Skeletal muscle tissue (tissue), 3 donors: ENCODE measurements at regions not wholly inside any gene's neighbourhood (a gene's known extent, or its start where the extent isn't known, plus 50 kb on each side); places are given as distances from the start of the nearest gene placed in this dataset.

ENCODE experiments used
- H3K27ac ChIP-seq: one replicate; pipeline ENCODE4 v1.7.0; 2013; ENCODE audit warnings: mild to moderate bottlenecking, low read depth, low read length, inconsistent platforms
- H3K27me3 ChIP-seq, 3 donors: one replicate each; pipeline ENCODE4 v1.7.0; 2013; ENCODE audit warnings: low read length in 3 of 3; ENCODE audit not compliant: control insufficient read depth in 3 of 3, insufficient read depth in 3 of 3
- H3K36me3 ChIP-seq, 3 donors: one replicate each; pipeline ENCODE4 v1.7.0; 2013; ENCODE audit warnings: low read length in 3 of 3; ENCODE audit not compliant: control insufficient read depth in 3 of 3, insufficient read depth in 3 of 3
- H3K4me1 ChIP-seq, 3 donors: one replicate each; pipeline ENCODE4 v1.7.0; 2013; ENCODE audit warnings: low read length in 3 of 3, mild to moderate bottlenecking in 3 of 3; ENCODE audit not compliant: control insufficient read depth in 3 of 3, insufficient read depth in 3 of 3
- H3K4me3 ChIP-seq, 3 donors: one replicate each; pipeline ENCODE4 v1.7.0; 2013; ENCODE audit warnings: low read length in 3 of 3
- H3K9ac ChIP-seq, 3 donors: one replicate each; pipeline ENCODE4 v1.7.0; 2013; ENCODE audit warnings: low read length in 3 of 3, mild to moderate bottlenecking in 3 of 3, moderate library complexity in 2 of 3, low read depth in 1 of 3
- H3K9me3 ChIP-seq, 3 donors: one replicate each; pipeline ENCODE4 v1.7.0; 2013; ENCODE audit warnings: low read length in 3 of 3; ENCODE audit not compliant: control insufficient read depth in 3 of 3
- donor health status: Osteomylitis.

DNA sequence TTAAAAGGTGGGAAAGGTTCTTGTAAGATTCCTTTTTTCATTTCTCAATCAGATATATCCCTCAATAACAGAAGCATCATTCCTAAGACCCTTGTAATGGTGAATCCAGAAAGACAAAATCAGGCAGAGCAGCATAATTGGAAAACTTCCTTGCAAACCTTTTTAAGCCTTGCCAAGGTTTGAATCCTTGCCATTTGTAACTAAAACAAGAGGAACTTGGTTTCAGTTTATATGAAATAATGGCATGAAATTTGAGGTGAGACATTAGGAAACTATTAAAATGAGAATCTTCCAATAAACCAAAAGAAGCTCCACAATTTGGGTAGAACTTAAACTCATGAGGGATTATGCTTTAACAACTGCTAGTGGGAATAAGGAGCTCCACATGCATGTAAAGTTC lies 384.7 kb upstream of the SMC2 start:
- Histone ChIP-seq H3K36me3 (no peaks in the 10 kb centered on the region), H3K27me3 (no peaks in the 10 kb centered on the region), H3K4me1 (no peaks in the 10 kb centered on the region), H3K4me3 (no peak overlapping the region), H3K27ac (no peak overlapping the region), H3K9me3 (peaks cover 0 to 3% (median 0%) of the 10 kb centered on the region in 3 donors), H3K9ac (no peak overlapping the region)

DNA sequence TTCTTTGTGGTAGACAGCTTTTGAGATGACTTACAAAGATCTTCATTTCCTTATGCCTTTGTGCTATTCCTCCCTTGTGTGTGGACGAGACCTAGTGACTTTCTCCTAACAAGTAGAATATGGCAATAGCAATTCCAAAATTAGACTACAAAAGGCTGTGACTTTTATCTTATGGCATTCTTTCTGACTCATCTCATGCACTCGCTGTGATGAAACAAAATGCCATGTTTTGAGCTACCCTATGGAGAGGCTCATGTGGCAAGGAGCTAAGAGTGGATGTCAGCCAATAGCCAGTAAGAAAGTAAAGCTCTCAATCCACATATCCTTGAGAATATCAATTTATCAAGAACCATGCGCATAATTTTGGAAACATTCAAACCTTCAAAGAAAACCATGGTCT lies 380.5 kb upstream of the SMC2 start:
- no peaks in the 10 kb centered on the region for H3K4me1 ChIP-seq
- H3K36me3 ChIP-seq = no peaks in the 10 kb centered on the region
- no peak overlapping the region for H3K4me3 ChIP-seq
- no peaks in the 10 kb centered on the region for H3K27me3 ChIP-seq
- no peak overlapping the region for H3K27ac ChIP-seq
- H3K9me3 ChIP-seq = peaks cover 0 to 3% (median 2%) of the 10 kb centered on the region in 3 donors
- H3K9ac ChIP-seq = no peak overlapping the region

DNA sequence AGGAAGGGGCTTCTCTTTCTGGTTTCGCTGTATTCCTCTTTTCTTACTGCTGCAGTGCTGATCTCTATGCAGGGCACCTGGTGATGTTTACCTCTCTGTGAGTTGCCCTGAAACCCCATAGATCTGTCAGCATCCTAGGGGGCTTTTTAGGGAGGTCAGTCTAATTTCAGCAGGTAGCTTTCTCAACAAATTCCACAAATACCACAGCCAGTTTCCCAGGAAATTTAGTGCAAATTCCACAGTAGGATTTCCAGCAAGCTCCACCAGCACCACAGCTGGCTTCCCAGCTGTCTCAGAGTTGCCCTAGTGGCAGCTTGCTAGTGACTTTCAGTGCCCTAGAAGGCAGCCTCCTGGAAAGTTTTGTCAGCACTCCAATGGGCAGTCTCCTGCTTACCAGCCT lies 379.1 kb upstream of the SMC2 start:
- H3K4me1 ChIP-seq = no peaks in the 10 kb centered on the region
- no peaks in the 10 kb centered on the region for H3K27me3 ChIP-seq
- no peak overlapping the region for H3K4me3 ChIP-seq
- peaks cover 0 to 3% (median 3%) of the 10 kb centered on the region in 3 donors for H3K9me3 ChIP-seq
- H3K9ac ChIP-seq = no peak overlapping the region
- no peak overlapping the region for H3K27ac ChIP-seq
- H3K36me3 ChIP-seq = no peaks in the 10 kb centered on the region

DNA sequence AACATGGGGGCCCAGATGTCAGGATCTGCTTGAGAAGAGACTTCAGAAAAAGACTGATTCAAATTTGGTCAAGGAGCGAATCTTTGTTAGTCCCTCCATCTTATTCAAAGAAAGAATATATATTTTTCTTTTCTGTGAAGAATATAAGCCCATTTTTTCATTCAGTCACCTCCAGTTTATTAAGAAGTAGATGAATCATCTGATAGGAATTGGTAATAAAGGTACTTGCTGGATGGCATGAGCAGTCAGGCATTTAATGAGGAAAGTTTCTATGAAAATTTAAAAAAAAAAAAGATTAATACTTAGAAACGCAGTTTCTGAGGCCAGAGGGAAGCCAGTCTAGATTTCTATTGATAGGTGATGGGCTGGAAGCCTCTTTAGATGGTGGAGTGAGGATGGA lies 373.1 kb upstream of the SMC2 start:
- Histone ChIP-seq H3K27ac (no peak overlapping the region), H3K4me3 (no peak overlapping the region), H3K36me3 (no peaks in the 10 kb centered on the region), H3K4me1 (no peaks in the 10 kb centered on the region), H3K9me3 (peaks cover 0 to 3% (median 0%) of the 10 kb centered on the region in 3 donors), H3K9ac (no peak overlapping the region), H3K27me3 (no peaks in the 10 kb centered on the region)

DNA sequence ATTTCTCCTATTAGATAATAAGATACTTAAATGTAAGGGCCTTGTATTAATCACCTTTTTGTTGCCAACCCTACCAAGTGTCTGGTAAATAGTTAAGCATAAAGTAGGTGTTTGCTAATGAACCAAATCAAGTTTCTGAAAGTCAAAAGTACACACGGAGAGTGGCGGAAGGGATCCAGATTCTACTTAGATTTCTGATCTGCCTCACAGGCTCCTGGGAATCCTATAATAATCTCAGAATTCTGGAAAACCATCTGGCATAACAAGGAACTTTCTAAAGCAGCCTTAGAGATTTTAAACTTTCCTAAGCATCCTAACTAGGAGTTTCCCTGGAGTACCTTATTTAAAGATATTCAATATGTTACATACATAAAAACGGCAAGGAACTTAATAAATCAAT lies 363.2 kb upstream of the SMC2 start:
- no peaks in the 10 kb centered on the region for H3K36me3 ChIP-seq
- H3K27me3 ChIP-seq = no peaks in the 10 kb centered on the region
- no peaks in the 10 kb centered on the region for H3K4me1 ChIP-seq
- no peaks in the 10 kb centered on the region for H3K9me3 ChIP-seq
- no peak overlapping the region for H3K4me3 ChIP-seq
- H3K27ac ChIP-seq = no peak overlapping the region
- no peak overlapping the region for H3K9ac ChIP-seq

DNA sequence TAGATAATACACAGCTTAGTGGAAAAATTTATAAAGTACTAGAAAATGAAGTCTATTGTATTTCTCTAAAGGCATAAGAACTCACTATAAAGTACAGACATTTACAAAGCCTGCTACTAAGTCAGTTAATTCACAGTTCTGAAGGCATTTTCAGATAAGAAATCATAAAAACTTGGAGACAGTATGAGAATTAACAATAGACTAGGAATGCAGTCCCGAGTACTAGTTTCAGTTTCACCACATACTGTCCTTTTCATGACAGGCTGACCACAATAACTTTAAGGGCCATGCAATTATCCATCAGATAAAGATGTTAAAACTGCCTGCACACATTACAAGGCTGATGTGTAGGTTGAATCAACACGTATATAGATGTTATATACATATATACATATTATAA lies 362.6 kb upstream of the SMC2 start:
- Histone ChIP-seq H3K27ac (no peak overlapping the region), H3K36me3 (no peaks in the 10 kb centered on the region), H3K4me1 (no peaks in the 10 kb centered on the region), H3K9me3 (no peaks in the 10 kb centered on the region), H3K27me3 (no peaks in the 10 kb centered on the region), H3K4me3 (no peak overlapping the region), H3K9ac (no peak overlapping the region)

DNA sequence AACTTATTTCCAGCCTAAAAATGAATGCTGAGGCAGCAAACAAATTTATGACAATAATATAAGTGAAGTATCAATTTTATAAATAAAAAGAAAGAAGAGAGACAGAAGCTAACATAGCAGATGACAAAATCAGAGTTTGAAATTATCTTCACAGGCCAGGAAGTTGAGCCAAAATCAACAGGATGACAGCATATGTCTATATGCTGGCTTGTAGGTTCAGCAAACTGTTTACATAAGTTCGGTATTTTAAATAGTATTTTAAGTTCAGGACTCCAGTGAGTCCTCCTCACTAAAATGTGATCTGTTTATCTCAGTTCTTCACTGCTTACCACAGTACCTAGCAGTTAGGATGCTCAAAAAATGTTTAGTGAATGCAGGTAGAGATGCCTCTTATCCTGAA lies 359.6 kb upstream of the SMC2 start:
- Histone ChIP-seq H3K4me1 (no peaks in the 10 kb centered on the region), H3K4me3 (no peak overlapping the region), H3K9me3 (no peaks in the 10 kb centered on the region), H3K9ac (no peak overlapping the region), H3K36me3 (no peaks in the 10 kb centered on the region), H3K27me3 (no peaks in the 10 kb centered on the region), H3K27ac (no peak overlapping the region)

DNA sequence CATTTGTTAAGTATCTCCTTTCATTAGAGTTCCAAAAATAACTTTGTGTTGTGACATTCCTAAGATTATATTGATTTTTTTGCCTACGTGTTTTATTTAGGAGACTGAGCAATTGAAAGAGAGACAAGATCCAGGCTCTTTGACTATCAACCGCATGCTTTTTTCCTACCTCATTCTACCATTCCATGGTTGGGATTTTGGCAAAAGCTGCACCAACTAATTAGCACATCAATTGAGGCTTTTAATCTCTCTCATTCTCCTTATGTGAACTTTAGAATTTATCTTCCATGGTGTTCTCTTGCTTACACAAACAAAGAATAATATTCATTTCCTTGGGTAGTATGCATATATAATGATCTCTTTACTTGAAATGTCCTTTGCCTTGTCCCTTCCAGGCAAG lies 338.7 kb upstream of the SMC2 start:
- H3K4me3 ChIP-seq = no peak overlapping the region
- no peaks in the 10 kb centered on the region for H3K27me3 ChIP-seq
- no peak overlapping the region for H3K27ac ChIP-seq
- no peaks in the 10 kb centered on the region for H3K36me3 ChIP-seq
- H3K9ac ChIP-seq = no peak overlapping the region
- no peaks in the 10 kb centered on the region for H3K9me3 ChIP-seq
- H3K4me1 ChIP-seq = no peaks in the 10 kb centered on the region

DNA sequence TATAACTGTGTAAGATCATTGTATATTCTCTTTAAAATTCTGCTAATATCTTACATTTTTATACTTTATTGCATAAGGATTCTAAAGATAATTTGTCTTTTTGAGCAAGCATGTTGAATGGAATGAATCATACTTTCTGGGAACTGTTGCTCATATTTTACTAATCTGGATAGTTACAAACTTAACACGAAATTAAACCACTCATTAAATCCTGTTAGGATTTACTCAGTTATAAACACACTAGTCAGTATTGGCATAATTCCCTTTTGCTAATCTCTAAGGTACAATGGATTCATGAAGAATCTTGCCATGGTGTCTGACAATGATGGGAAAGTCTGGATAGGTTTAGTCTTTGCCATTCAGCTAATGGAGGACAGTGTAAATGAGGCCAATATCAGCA lies 338.1 kb upstream of the SMC2 start:
- Histone ChIP-seq H3K36me3 (no peaks in the 10 kb centered on the region), H3K4me1 (no peaks in the 10 kb centered on the region), H3K27ac (no peak overlapping the region), H3K4me3 (no peak overlapping the region), H3K9ac (no peak overlapping the region), H3K27me3 (no peaks in the 10 kb centered on the region), H3K9me3 (no peaks in the 10 kb centered on the region)

DNA sequence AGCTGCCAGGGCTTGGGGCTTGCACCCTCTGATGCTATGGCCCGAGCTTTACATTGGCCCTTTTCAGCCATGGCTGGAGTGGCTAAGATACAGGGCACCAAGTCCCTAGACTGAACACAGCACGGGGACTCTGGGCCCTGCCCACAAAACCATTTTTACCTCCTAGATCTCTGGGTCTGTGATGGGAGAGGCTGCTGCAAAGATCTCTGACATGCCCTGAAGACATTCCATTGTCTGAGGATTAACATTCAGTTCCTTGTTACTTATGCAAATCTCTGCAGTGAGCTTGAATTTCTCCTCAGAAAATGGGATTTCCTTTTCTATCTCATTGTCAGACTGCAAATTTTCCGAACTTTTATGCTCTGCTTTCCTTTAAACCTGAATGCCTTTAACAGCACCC lies 337.0 kb upstream of the SMC2 start:
- Histone ChIP-seq H3K9ac (no peak overlapping the region), H3K9me3 (no peaks in the 10 kb centered on the region), H3K4me3 (no peak overlapping the region), H3K27me3 (no peaks in the 10 kb centered on the region), H3K36me3 (no peaks in the 10 kb centered on the region), H3K27ac (no peak overlapping the region), H3K4me1 (no peaks in the 10 kb centered on the region)

DNA sequence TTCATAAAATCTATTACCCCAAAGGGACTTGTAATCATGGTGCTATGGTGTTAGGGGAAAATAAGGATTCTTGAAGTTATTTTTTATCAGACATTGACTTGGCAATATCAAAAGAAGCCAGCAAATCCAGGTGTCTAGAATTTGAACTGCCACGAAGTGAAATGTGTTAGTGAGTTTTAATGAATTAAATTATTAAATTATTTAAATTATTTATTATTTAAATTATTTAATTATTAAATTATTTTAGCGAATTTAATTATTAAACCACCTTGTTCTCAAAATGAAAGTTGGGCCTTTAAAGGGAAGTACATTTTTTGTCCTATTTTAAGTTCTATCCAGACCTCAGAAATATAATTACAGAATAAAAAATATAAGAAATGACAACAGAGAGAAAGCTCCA lies 332.6 kb upstream of the SMC2 start:
- no peaks in the 10 kb centered on the region for H3K9me3 ChIP-seq
- no peak overlapping the region for H3K9ac ChIP-seq
- no peaks in the 10 kb centered on the region for H3K4me1 ChIP-seq
- no peak overlapping the region for H3K27ac ChIP-seq
- H3K4me3 ChIP-seq = no peak overlapping the region
- no peaks in the 10 kb centered on the region for H3K27me3 ChIP-seq
- H3K36me3 ChIP-seq = no peaks in the 10 kb centered on the region
